ENCODE measurements at regions not wholly inside any gene's neighbourhood (a gene's known extent, or its start where the extent isn't known, plus 50 kb on each side); places are given as distances from the start of the nearest gene placed in this dataset.

GRCh38 chr3:110814170-110815007 lies 257.2 kb upstream of the NECTIN3 start:
- TF ChIP-seq MTA3 (IDR thresholded peaks at IDR 0.05; ENCODE audit: borderline replicate concordance, low read length) (no peak), FOS (IDR thresholded peaks at IDR 0.05; ENCODE audit: borderline replicate concordance, extremely low read depth, insufficient read length) (no peak), PRDM15 (CRISPR knock-in tag; IDR thresholded peaks at IDR 0.05) (no peak), GABPA (IDR thresholded peaks at IDR 0.05; ENCODE audit: low read depth) (peak; percentile 44; the same call in 1 of the 2 replicates), CTCF (IDR thresholded peaks at IDR 0.05 in 2 of 3, conservative IDR thresholded peaks at IDR 0.05 in 1 of 3; ENCODE audit: control insufficient read depth in 2 of 3, extremely low read depth in 1 of 3, insufficient read depth in 1 of 3, low read depth in 3 of 3, low read length in 3 of 3) (no peak), BACH1 (IDR thresholded peaks at IDR 0.05; ENCODE audit: borderline replicate concordance) (no peak)

Data from GM12878 (cell line).